Endodermal cell (in vitro differentiated cells): ENCODE measurements at regions not wholly inside any gene's neighbourhood (a gene's known extent, or its start where the extent isn't known, plus 50 kb on each side); places are given as distances from the start of the nearest gene placed in this dataset.
A peak's percentile ranks its signal among the peaks of the same experiment; 100 is the strongest.

Experiments
- DNase-seq: peaks from one replicate; pipeline ENCODE4 v3.0.0-alpha.2; 2017
- H3K27ac ChIP-seq: 2 replicates; pipeline ENCODE4 v1.5.1; 2013; ENCODE audit warnings: mild to moderate bottlenecking, low read depth, low read length, moderate library complexity
- H3K27me3 ChIP-seq: 2 replicates; pipeline ENCODE4 v1.6.1; 2013; ENCODE audit warnings: mild to moderate bottlenecking, low read length, moderate library complexity; ENCODE audit not compliant: insufficient read depth, control insufficient read depth, poor library complexity, severe bottlenecking
- H3K36me3 ChIP-seq: 2 replicates; pipeline ENCODE4 v1.7.0; 2013; ENCODE audit warnings: mild to moderate bottlenecking, low read length, moderate library complexity; ENCODE audit not compliant: control insufficient read depth, insufficient read depth
- H3K4me1 ChIP-seq: one replicate; pipeline ENCODE4 v1.7.0; 2013; ENCODE audit warnings: low read length; ENCODE audit not compliant: control insufficient read depth, insufficient read depth
- H3K4me3 ChIP-seq: 2 replicates; pipeline ENCODE4 v1.5.1; 2013; ENCODE audit warnings: mild to moderate bottlenecking, low read length, moderate library complexity
- H3K9ac ChIP-seq: 2 replicates; pipeline ENCODE4 v1.6.1; 2013; ENCODE audit warnings: mild to moderate bottlenecking, low read length, moderate library complexity; ENCODE audit not compliant: poor library complexity, severe bottlenecking; ENCODE audit errors: extremely low read depth
- H3K9me3 ChIP-seq: 2 replicates; pipeline ENCODE4 v1.6.1; 2013; ENCODE audit warnings: mild to moderate bottlenecking, low read length, moderate library complexity; ENCODE audit not compliant: control insufficient read depth
- H3K27ac Mint-ChIP-seq: 2 replicates; pipeline ENCODE4 v1.8.0; 2020; ENCODE audit warnings: mixed read lengths
- H3K27me3 Mint-ChIP-seq: 2 replicates; pipeline ENCODE4 v1.8.0; 2021; ENCODE audit warnings: mild to moderate bottlenecking, mixed read lengths; ENCODE audit not compliant: insufficient read depth
- H3K36me3 Mint-ChIP-seq: 2 replicates; pipeline ENCODE4 v1.8.0; 2020; ENCODE audit warnings: low read depth, mixed read lengths
- H3K4me1 Mint-ChIP-seq: 2 replicates; pipeline ENCODE4 v1.8.0; 2020; ENCODE audit warnings: mixed read lengths
- H3K4me3 Mint-ChIP-seq: 2 replicates; pipeline ENCODE4 v1.8.0; 2020; ENCODE audit warnings: mild to moderate bottlenecking, moderate library complexity, mixed read lengths
- H3K9me3 Mint-ChIP-seq: 2 replicates; pipeline ENCODE4 v1.8.0; 2020; ENCODE audit warnings: mild to moderate bottlenecking, mixed read lengths
- CTCF ChIP-seq: fragments of 200-600 bp; sonication (generic); conservative IDR thresholded peaks from 2 replicates; pipeline ENCODE4 v1.5.0; 2021; ENCODE audit warnings: antibody characterized with exemption, mild to moderate bottlenecking
- WGBS, 2 experiments: methylation state at CpG; one replicate each; pipeline versions ENCODE4 v1.1.5 to v1.1.7; 2013; ENCODE audit warnings: missing lambda C conversion rate in 2 of 2, mixed read lengths in 1 of 2; ENCODE audit not compliant: insufficient coverage in 1 of 2, insufficient read length in 1 of 2; 5-methylcytosine and 5-hydroxymethylcytosine counted together

GRCh38 chr17:33463887-33464286, 170.8 kb upstream of the ASIC2 start:
- Mint-ChIP-seq H3K4me3 (no peak overlapping the region), H3K27me3 (peaks cover 9% of the 10 kb centered on the region), H3K27ac (no peak overlapping the region), H3K4me1 (peaks cover 15% of the 10 kb centered on the region), H3K36me3 (no peaks in the 10 kb centered on the region), H3K9me3 (peaks cover 12% of the 10 kb centered on the region)
- Histone ChIP-seq H3K27ac (no peak overlapping the region), H3K9ac (no peak overlapping the region), H3K27me3 (no peaks in the 10 kb centered on the region), H3K4me3 (no peak overlapping the region), H3K36me3 (no peaks in the 10 kb centered on the region), H3K4me1 (no peaks in the 10 kb centered on the region), H3K9me3 (no peaks in the 10 kb centered on the region)
- DNase-seq: peak; percentile 46
- TF ChIP-seq CTCF: no peak

- no peaks in the 10 kb centered on the region for H3K36me3 Mint-ChIP-seq
- Histone ChIP-seq H3K9me3 (no peaks in the 10 kb centered on the region), H3K9ac (no peak overlapping the region), H3K4me1 (no peaks in the 10 kb centered on the region), H3K27ac (no peak overlapping the region), H3K4me3 (no peak overlapping the region), H3K27me3 (no peaks in the 10 kb centered on the region), H3K36me3 (no peaks in the 10 kb centered on the region)
- H3K4me1 Mint-ChIP-seq: peaks cover 13% of the 10 kb centered on the region
- H3K9me3 Mint-ChIP-seq: peaks cover 12% of the 10 kb centered on the region
- H3K27me3 Mint-ChIP-seq: peaks cover 9% of the 10 kb centered on the region
- H3K4me3 Mint-ChIP-seq: no peak overlapping the region
- DNase-seq: peak; percentile 28
- no peak overlapping the region for H3K27ac Mint-ChIP-seq
- TF ChIP-seq CTCF: no peak
Measured at GRCh38 chr17:33464669-33465280, 171.7 kb upstream of the ASIC2 start.

GRCh38 chr17:33469421-33469820, 176.3 kb upstream of the ASIC2 start:
- no peaks in the 10 kb centered on the region for H3K36me3 Mint-ChIP-seq
- H3K4me3 Mint-ChIP-seq: no peak overlapping the region
- Histone ChIP-seq H3K36me3 (no peaks in the 10 kb centered on the region), H3K9me3 (no peaks in the 10 kb centered on the region), H3K9ac (no peak overlapping the region), H3K27ac (no peak overlapping the region), H3K4me1 (no peaks in the 10 kb centered on the region), H3K4me3 (no peak overlapping the region), H3K27me3 (no peaks in the 10 kb centered on the region)
- H3K9me3 Mint-ChIP-seq: peaks cover 12% of the 10 kb centered on the region
- no peak overlapping the region for H3K27ac Mint-ChIP-seq
- H3K27me3 Mint-ChIP-seq: no peaks in the 10 kb centered on the region
- DNase-seq: no peak
- no peak for TF ChIP-seq CTCF
- 89 to 96% methylated on average over 3 of the region's 3 CpGs for WGBS, 2 experiments
- H3K4me1 Mint-ChIP-seq: peaks cover 6% of the 10 kb centered on the region
